GM19239 (cell line): ENCODE measurements at regions not wholly inside any gene's neighbourhood (a gene's known extent, or its start where the extent isn't known, plus 50 kb on each side); places are given as distances from the start of the nearest gene placed in this dataset.

Experiments used
- DNase-seq: peaks from one replicate; pipeline ENCODE4 v3.0.0; 2011; ENCODE audit warnings: low spot score; ENCODE audit not compliant: insufficient read length
- FAIRE-seq: peaks from 2 replicates; lab custom pipeline; 2011; peaks lifted over from hg19 to GRCh38; lab: Jason Lieb, UNC

DNA sequence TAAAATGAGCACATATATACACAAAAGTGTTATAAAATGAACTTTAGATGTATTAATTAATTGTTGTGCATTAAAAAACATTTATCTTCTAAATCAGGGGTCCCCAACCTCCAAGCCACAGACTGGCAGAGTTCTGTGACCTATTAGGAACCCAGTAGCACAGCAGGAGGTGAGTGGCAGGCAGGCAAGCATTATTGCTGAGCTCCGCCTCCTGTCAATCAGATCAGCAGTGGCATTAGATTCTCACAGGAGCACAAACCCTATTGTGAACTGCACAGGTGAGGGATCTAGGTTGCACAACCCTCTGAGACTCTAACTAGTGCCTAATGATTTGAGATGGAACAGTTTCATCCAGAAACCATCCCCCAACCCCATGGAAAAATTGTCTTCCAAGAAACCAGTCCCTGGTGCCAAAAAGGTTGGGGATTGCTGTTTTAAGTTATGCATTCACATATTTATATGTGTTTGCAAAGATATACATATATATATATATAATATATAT is 583.7 kb downstream of the KCNJ2 start:
- DNase-seq (no peak), FAIRE-seq (no peak)

DNA sequence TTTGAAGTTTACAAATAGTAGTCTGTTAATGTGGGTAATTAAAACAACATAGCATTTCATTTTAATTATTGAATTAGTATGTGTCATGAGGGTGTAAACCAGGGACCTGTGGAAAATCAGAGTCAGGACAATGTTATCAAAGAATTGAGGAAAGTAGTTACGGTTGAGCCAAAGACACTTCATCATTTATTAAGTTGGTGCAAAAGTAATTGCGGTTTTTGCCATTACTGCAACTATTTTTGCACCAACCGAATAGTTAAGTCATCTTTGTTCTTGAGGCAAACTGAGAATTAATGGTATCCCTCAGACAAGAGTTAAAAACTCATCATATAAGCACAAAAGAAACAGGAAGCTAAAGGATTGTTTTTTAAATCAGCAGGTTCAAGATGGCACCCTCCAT is 593.7 kb downstream of the KCNJ2 start:
- FAIRE-seq, result no peak
- no peak for DNase-seq

DNA sequence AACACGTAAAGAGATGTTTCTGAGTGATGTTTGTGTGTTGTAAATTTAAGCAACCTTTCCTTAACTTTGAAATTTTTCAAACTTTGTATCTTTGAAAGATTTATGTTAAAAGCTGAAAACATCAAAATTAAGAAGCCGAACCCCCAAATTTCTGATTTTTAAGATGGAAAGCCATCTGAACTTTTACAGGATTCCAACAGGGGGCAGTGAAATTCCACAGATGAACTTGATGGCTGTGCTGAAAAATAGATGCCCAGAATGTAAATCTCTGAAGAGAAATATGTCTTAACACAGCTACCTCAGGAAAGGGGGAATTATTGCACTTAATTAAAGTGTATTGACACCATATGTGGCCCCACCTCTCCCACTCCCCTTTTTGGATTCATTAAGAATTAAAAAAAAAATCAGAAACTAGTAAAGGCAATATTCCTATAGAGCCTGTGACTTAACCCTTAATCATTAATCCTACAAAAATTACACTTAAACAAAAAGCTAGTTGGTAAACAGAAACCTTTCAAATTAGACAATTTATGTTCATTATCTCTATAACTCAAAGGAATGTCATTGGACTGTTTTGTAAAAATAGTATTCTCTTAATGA is 597.9 kb downstream of the KCNJ2 start:
- DNase-seq (no peak), FAIRE-seq (no peak)

DNA sequence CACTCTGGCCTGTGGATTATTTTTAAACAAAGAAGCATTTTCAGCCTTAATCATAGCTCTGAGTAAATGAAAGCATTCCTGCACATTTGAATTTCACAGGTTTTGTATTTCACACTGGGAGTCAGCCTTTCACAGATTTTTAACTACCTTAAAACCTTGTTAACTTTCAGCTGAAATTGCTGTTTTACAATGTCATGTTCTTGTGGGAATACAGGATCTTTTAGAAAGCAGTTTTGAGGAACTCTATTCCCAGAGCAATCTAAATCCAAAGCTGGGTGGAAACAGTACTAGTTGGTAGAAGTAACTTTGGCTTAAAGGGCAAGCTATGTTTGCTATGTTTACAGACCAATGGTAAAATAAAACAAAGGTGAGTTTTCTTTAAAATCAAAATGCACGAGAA is 600.6 kb downstream of the KCNJ2 start:
- FAIRE-seq, result no peak
- DNase-seq, result no peak

DNA sequence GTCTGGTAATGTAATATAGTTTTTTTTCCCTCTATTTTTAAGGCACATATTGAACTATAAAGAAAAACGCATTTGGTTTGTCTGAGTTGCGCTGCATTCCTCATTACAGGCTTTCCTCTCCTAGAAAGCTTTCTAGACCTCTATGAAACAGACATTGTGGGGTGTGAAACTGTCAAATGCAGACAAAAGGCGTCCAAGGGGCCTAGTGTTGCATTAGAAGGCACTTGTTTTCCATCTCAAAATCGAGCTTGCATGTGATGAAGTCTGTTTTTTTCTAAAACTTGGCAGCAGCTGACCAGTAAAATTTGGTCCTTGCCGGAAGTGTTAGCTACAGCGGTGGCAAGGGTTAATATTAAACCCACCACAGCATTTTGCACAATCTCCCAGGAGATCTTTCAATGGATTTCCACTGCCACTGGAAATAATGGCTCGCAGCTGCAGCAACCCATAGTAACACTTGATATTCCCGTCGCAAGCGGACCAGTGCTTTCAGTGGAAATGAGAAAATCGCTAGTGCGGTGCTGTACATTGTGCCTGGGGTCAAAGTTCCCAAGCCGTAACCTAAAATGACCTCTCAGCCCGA is 602.6 kb downstream of the KCNJ2 start:
- DNase-seq, result no peak
- FAIRE-seq, result no peak

DNA sequence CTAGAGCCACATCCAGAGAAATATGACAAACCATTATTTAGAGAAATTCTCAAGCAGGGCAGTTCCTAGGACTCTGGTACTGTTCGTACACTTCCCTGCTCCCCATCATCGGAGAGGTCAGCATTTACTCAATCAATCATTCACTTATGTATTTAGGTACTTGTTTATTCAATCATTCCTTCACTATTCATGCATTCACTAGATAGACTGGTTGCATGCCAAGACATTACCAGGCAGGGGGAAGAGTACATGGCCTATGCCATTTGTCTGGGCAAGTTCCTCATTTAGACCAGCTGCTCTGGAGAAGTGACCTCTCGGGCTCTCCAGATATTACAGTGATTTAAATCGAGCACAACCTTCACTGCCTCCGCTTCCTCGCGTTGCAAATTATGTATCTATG is 603.4 kb downstream of the KCNJ2 start:
- no peak for DNase-seq
- no peak for FAIRE-seq

DNA sequence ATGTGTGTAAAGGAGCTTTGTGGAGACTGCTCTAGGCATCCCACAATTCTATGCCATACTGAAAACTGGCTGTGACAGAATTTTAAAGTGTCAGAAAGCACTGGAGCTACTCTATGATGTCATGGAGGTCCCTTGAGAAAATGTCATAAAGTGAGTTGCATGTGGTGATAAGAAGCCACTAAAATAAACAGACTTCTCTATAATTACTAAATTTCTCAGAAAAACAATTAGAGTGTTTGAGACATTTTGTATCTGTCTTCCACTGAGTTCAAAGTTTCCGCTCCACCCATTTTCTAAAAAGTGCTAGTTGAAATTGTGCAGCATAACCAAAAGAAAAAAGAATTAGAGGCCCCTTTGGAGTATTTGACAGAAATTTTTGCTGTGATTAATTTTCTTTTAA is 603.9 kb downstream of the KCNJ2 start:
- FAIRE-seq (no peak), DNase-seq (no peak)

DNA sequence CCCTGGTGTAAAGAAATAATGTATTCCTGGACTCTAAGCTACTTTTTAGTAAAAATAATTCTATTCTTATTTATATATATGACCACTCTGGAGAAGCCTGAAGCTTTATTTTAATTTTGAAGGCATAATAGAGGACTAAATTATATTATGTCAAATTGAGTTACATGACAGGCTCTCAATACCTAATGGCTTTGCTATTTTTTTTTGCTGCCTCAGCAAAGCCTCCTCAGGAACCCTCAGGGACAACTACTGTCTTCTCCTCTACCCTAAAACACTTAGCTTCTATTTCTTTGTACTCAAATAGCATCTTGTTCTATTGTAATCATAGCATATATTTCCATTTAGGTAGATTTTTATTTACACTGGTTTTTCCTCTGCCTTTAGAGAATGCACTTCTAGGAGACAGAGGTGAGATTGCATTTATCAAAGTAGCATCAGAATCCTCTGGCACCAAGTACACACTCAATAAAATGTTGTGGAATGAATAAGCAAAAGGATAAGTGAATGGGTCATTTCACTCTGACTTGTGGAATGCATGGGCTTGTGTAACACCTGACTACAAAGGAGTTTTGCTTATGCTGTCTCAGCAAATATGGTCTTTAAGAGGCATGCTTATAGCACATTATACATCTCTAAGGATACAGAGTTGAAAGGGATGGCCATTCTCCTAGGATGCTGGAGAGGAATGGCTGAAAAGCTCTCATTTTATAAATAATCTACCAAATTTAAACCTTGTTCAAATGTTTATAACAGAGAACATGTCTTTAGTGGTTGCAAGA is 605.2 kb downstream of the KCNJ2 start:
- FAIRE-seq (no peak), DNase-seq (no peak)

DNA sequence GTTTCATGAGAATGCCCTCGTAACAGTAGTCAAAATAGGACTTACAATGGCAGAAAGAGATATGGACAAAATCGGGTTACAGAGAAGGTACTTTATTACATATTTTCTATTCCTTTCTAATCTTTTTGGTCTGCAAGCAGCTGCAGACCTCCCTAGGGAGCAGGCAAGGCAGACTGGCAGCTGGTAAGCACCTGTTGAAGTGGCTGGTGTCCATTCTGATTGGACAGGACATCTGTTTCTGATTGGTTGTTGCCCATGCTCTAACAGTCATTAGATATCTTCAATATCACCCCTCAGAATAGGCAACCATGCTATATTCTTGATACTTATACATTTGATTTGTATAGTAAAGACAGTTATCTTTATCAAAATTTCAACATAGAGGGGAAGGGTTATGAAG is 606.3 kb downstream of the KCNJ2 start:
- DNase-seq, result no peak
- no peak for FAIRE-seq

DNA sequence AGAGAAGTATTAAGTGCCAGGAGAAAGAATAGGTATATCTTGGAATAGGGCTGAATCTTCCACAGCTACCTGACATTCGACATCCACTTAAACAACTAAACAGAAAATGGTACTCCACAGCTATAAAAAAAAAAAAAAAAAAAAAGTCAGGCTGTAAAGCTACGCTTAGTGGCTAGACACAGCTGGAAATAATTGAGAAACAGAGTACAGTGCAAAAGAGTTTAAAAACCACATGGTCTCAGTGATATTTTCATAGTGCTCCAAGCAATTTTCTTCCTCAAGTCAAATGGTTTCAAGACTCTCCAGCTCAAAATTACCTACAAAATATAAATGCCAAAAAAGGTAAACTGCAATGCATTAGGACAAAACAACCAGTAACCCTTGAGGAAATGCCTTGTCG is 607.1 kb downstream of the KCNJ2 start:
- FAIRE-seq (no peak), DNase-seq (no peak)

DNA sequence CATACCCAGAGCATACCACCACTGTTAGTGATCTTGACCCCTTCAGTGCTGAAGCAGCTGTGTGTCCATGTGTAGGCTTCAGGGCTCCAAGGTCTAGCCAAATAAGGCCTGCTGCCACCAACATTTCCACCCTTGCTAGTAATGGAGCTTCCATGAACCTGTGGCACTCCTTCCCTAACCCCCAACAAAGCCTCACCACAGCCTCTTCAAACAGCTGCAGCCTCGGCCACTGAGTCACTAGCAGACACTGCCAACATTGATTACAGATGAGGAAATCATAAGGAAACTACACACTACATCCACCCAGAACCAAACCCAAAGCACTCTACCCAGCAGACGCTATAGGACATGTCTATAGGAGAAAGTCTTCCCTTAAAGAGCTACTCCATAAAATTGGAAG is 610.7 kb downstream of the KCNJ2 start:
- FAIRE-seq (no peak), DNase-seq (no peak)

DNA sequence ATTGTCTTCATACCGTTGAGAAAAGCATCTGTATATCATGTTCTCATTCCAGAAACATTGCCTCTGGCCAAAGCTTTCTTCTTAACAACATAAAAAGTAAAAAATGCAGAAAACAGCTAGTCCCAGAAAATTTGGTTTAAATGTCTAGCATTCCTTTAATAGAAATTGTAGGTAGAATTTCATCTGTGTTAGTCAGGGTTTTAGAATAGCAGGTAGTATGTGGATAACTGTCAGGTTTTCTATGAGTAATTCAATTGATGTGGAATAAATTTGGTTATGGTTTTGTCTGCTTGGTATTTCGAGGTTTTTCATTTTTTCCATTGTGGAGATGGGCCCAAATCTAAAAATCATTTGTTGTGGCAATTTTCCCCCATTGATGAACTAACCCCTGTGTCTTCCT is 616.7 kb downstream of the KCNJ2 start:
- no peak for DNase-seq
- no peak for FAIRE-seq

DNA sequence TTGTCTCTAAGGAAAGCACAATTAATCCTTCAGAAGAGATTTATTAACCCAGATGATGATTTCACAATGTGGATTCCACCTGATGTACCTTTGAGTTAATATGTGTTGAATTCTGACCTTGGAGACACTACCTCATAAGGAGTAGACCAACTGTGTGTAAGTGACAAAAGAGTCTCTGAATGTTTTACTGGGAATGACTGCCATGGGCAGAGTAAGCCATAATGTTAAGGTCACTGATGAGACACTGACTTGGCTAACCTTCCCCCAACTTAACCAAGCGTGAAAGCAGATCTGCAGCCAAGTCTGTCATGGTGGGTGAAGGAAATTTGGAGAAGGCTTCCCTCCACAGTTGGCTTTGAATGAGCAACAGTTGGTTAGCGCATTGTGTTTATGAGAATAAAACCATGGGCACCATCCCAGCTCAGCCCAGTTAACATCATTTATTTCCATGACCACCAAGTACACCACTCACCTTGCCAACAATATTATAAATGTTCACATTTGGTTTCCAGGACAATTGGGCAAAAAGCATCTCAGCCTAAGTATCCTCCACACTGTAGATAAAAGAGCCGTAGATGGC is 618.5 kb downstream of the KCNJ2 start:
- no peak for DNase-seq
- FAIRE-seq, result no peak

DNA sequence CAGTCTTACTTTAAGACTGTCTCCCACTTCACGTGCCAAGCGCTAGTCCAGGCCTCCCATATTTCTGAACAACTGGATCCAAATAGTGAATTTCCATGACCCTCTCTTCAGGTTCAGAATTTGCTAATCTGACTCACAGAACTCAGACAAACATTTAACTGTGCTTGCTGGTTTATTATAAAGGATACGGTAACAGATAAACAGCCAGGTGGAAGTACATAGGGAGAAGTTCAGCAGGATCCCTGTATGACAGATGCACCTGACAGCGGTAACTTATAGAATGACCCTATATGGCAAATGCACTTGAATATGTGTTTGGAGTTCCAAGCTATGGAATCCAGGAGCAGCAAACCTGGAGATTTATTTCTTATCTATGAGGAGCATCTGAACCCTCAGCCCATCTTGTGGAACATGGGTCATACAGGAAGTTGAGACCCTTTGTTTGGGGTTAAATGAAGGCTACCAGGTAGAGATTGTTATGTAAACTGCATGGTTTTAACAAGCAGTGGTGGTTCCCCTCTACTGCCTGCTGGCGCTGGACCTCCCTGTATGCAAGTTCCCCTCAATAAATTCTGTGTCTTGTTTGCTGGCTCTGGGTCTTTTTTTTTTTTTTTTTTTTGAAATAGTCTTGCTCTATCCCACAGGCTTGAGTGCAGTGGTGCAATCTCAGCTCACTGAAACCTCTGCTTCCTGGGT is 622.6 kb downstream of the KCNJ2 start:
- FAIRE-seq, result no peak
- DNase-seq, result no peak

DNA sequence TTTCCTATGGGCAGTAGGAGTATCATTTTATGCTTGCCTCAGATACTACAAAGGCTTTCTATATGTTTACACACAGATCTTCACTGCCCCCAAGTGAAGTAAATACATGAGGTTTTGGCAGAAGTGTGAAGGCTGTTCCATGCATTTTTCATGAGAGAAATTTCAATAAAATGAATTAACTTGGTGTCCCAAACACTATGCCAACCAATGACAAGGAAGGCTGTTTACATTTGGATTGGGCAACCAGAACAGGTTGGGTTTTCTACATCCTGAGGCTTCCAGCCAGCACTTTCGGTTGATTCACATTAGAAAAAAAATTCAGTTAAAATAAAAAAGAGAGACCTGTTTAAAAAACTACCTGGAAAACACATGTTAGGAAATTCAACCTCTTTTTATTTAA is 625.4 kb downstream of the KCNJ2 start:
- no peak for FAIRE-seq

DNA sequence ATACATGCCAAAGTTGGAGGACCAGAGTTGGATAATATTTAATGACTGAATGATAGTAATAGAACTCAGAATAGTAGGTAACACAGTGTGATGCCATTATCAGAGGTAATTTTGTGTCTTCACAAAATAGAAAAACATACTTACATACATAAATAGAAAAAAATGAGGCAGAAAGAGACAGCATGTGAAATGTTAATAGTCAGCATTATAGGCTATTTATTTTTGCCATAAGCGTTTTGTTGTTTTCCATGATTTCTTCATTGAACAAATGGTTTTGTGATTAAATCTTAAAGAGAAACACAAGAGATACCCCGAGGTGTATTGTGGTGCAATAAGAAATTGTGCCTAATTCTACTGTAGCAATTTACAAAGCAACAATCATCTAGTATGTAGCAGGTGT is 626.3 kb downstream of the KCNJ2 start:
- no peak for FAIRE-seq

More for the DNA sequence above, 625.4 kb downstream of the KCNJ2 start:
- DNase-seq, result no peak

DNA sequence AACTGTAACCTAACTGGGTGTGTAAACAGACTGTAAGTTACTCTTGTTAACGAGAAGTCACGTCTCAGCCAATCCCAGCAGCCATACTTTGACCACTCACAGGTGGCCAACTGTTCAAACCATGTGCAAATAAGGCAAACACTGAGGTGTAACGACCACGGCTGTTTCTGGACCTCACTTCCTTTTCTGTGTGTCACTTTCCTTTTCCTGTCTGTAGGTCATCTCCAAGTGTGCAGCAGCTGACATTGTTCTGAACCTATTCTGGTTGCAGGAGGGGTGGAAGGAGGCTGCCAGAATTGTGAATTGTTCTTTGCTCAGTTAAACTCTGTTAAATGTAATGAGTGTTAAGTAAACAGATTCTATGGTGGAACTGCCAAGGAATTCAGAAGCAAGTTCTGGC is 627.4 kb downstream of the KCNJ2 start:
- DNase-seq, result no peak
- no peak for FAIRE-seq

More for the DNA sequence above, 626.3 kb downstream of the KCNJ2 start:
- no peak for DNase-seq

DNA sequence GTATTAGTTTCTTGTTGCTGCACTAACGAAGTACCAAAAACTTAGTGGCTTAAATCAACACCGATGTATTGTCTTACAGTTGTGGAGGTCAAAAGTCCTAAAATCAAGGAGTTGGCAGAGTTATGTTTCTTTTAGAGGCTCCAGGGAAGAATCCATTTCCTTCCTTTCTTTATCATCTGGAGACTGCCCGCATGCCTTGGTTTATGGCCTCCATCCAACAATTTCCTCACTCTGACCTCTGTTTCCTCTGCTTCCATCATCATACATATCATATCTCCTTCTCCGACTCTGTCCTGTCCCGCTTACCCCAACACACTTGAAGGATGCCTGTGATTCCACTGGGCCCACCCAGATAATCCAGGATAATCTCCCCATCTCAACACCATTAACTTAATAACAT is 627.8 kb downstream of the KCNJ2 start:
- FAIRE-seq, result no peak
- DNase-seq, result no peak

DNA sequence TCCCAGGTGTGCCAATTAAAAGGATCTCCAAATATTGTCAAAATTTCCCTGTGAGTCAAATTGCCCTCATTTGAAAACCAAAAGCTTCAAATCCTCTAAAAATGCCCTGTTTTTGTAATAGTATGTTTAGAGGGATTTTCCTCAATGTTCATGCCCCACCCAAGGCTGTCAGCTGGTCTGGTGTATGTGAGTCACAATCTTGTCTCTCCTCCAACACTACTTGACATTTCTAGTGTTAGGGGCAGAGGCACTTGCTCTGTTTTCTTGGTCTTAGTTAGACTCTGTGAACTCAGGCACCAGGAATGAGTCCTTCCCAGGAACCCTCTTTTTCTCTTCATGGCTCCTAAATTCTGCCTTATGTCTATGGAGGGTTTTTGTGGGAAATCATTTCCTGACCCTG is 634.8 kb downstream of the KCNJ2 start:
- FAIRE-seq (no peak), DNase-seq (no peak)

DNA sequence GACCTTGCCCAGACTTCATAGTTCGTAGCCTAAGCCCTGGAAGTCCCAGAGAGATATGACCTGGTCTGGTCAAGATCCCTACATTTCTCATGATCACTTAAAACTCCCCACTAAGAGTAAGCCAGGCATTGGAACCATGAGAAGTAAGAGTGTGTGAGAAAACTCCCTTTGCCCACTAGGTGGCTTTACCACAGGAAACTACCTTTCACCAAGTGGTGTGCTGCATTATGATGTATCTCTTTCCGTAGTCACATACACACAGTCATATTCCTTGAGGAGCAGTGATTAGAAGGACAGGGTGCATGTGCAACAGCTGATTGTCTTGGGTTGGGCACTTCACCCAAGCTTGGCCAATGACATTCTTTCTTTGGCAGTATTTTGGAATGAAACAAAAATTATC is 639.3 kb downstream of the KCNJ2 start:
- DNase-seq (no peak), FAIRE-seq (no peak)

DNA sequence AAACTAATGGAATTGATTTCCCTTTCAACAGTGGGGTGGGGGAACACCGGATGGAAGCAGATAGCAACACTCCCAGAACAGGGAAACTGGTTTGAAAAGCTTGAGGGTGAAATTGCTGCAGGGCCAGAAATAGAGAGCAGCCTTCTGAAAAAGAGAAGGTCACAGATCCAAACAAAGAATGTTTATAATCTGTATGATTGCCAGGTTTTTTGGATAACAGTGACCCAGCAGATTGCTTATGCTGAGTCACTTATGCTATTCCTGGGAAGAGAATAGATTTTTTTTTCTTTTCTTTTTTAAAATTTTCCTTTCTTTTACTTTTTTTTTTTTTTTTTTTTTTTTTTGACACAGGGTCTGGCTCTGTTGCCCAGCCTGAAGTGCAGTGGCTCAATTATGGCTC is 641.3 kb downstream of the KCNJ2 start:
- FAIRE-seq (no peak), DNase-seq (no peak)
